Endothelial cell of umbilical vein (primary cell): ENCODE measurements at regions not wholly inside any gene's neighbourhood (a gene's known extent, or its start where the extent isn't known, plus 50 kb on each side); places are given as distances from the start of the nearest gene placed in this dataset.

Experiments used
- BruUV-seq: library from RNA; stranded (reverse); fragments of 400-500 nt; replicated peaks from 2 replicates; lab custom pipeline; 2021; lab: Mats Ljungman, UMichigan
- CTCF ChIA-PET: fragments of 300-600, 350-600 bp; sonication (Branson Sonifier 250); formaldehyde crosslinking; loops from one replicate; lab custom pipeline; 2021; ENCODE audit warnings: antibody characterized with exemption, inconsistent platforms; lab: Charles Lee
- POLR2A ChIA-PET: fragments of 300-600, 350-600 bp; sonication (Branson Sonifier 250); formaldehyde crosslinking; loops from one replicate; lab custom pipeline; 2021; ENCODE audit warnings: antibody characterized with exemption, inconsistent platforms; lab: Charles Lee
- DNase-seq: peaks from one replicate; pipeline ENCODE4 v3.0.0-alpha.2; 2011; ENCODE audit warnings: low read depth, low spot score
- FAIRE-seq: peaks from 2 replicates; lab custom pipeline; 2011; peaks lifted over from hg19 to GRCh38; lab: Jason Lieb, UNC
- H2AFZ ChIP-seq: 2 replicates; pipeline ENCODE4 v1.6.0; 2012; ENCODE audit warnings: low read depth, low read length, control low read depth, inconsistent platforms
- H3K27ac ChIP-seq: 2 replicates; pipeline ENCODE4 v1.5.1; 2011; ENCODE audit warnings: low read depth, mild to moderate bottlenecking, control low read depth, low read length, moderate library complexity; ENCODE audit not compliant: insufficient read depth
- H3K27me3 ChIP-seq, 2 experiments: 2 replicates each; pipeline versions ENCODE4 v1.6.0 to v1.6.1; 2011; ENCODE audit warnings: low read length in 2 of 2, mixed read lengths in 1 of 2; ENCODE audit not compliant: control insufficient read depth in 2 of 2, insufficient read depth in 2 of 2
- H3K36me3 ChIP-seq, 2 experiments: 2 replicates in 1 of 2; 3 replicates in 1 of 2; pipeline ENCODE4 v1.5.1; 2011; ENCODE audit warnings: low read length in 2 of 2, mild to moderate bottlenecking in 1 of 2, moderate library complexity in 1 of 2; ENCODE audit not compliant: control insufficient read depth in 2 of 2, insufficient read depth in 2 of 2; ENCODE audit errors: extremely low read depth in 1 of 2
- H3K4me1 ChIP-seq: 3 replicates; pipeline ENCODE4 v1.5.1; 2011; ENCODE audit warnings: mild to moderate bottlenecking, low read length; ENCODE audit not compliant: control insufficient read depth, insufficient read depth; ENCODE audit errors: extremely low read depth
- H3K4me2 ChIP-seq: 2 replicates; pipeline ENCODE4 v1.6.1; 2011; ENCODE audit warnings: low read length, control low read depth, mixed read lengths; ENCODE audit not compliant: insufficient read depth
- H3K4me3 ChIP-seq, 3 experiments: fragments of 200-600 bp in 1 of 3; sonication (generic), shearing (Covaris generic) in 1 of 3; replicated peaks in 1 of 3; 2 replicates each; pipeline ENCODE4 v1.5.1; 2011 to 2016; ENCODE audit warnings: control low read depth in 3 of 3, low read length in 3 of 3, mild to moderate bottlenecking in 2 of 3, inconsistent platforms in 1 of 3, low read depth in 1 of 3, moderate library complexity in 1 of 3; ENCODE audit not compliant: insufficient read depth in 1 of 3
- H3K79me2 ChIP-seq: 2 replicates; pipeline ENCODE4 v1.6.0; 2012; ENCODE audit warnings: low read length, inconsistent platforms; ENCODE audit not compliant: control insufficient read depth, insufficient read depth
- H3K9ac ChIP-seq: replicated peaks from 2 replicates; pipeline ENCODE3; 2011; ENCODE audit warnings: low read length, control low read depth; ENCODE audit not compliant: insufficient read depth; ENCODE audit errors: extremely low read depth
- H3K9me1 ChIP-seq: replicated peaks from 3 replicates; pipeline ENCODE4 v1.6.0; 2011; ENCODE audit warnings: mild to moderate bottlenecking, low read length; ENCODE audit not compliant: control insufficient read depth, insufficient read depth; ENCODE audit errors: extremely low read depth
- H3K9me3 ChIP-seq: replicated peaks from 2 replicates; pipeline ENCODE4 v1.5.1; 2012; ENCODE audit warnings: low read length, inconsistent platforms; ENCODE audit not compliant: control insufficient read depth, insufficient read depth
- H4K20me1 ChIP-seq: replicated peaks from 2 replicates; pipeline ENCODE3; 2011; ENCODE audit warnings: mild to moderate bottlenecking, low read length; ENCODE audit not compliant: control insufficient read depth, insufficient read depth; ENCODE audit errors: extremely low read depth
- EZH2 ChIP-seq: IDR thresholded peaks from 2 replicates; pipeline ENCODE4 v1.6.1; 2012; ENCODE audit warnings: borderline replicate concordance, low read depth, mild to moderate bottlenecking, moderate library complexity, low read length, inconsistent platforms; ENCODE audit not compliant: severe bottlenecking
- FOS ChIP-seq: IDR thresholded peaks from 2 replicates; pipeline ENCODE4 v1.6.1; 2011; ENCODE audit warnings: mild to moderate bottlenecking, low read length, moderate library complexity, borderline replicate concordance; ENCODE audit not compliant: insufficient read depth
- GATA2 ChIP-seq: IDR thresholded peaks from 2 replicates; pipeline ENCODE4 v1.7.0; 2011; ENCODE audit warnings: low read depth, mild to moderate bottlenecking, moderate library complexity, mixed read lengths, low read length; ENCODE audit not compliant: insufficient read length, insufficient read depth
- JUN ChIP-seq: IDR thresholded peaks from 2 replicates; pipeline ENCODE4 v1.6.1; 2011; ENCODE audit warnings: borderline replicate concordance, low read depth; ENCODE audit not compliant: insufficient read length, insufficient read depth
- MYC ChIP-seq: IDR thresholded peaks from one replicate; pipeline ENCODE4 v1.6.1; 2011; ENCODE audit warnings: mild to moderate bottlenecking, low read depth, low read length
- POLR2A ChIP-seq: IDR thresholded peaks from 2 replicates; pipeline ENCODE4 v1.6.1; 2012; ENCODE audit warnings: low read depth, mild to moderate bottlenecking, control low read depth, low read length
- POLR2AphosphoS5 ChIP-seq: IDR thresholded peaks from 2 replicates; pipeline ENCODE4 v1.6.1; 2012; ENCODE audit warnings: low read depth, mild to moderate bottlenecking, control low read depth, low read length, moderate library complexity; ENCODE audit not compliant: insufficient read depth
- dilution Hi-C: fragments of 300-500 bp; cut with MboI; formaldehyde crosslinking; loops from one replicate; pipeline ENCODE4 v1.15.0; 2019; ENCODE audit warnings: low sequenced_read_pairs; ENCODE audit not compliant: extremely low pct_ligation_motif_present
- intact Hi-C: fragments of 100-400 bp; cut with micrococcal nuclease; formaldehyde crosslinking; loops from one replicate; pipeline ENCODE4 v1.10.0; 2022
- TF ChIP-seq, protein P1 (sequence below), 2 donors: IDR thresholded peaks; 1 replicate in 1 of 2; 2 replicates in 1 of 2; pipeline ENCODE4 v1.5.1; 2011; ENCODE audit warnings: low read length in 2 of 2, mild to moderate bottlenecking in 2 of 2, moderate library complexity in 2 of 2, control low read depth in 1 of 2, inconsistent platforms in 1 of 2, low read depth in 1 of 2; ENCODE audit not compliant: insufficient read depth in 1 of 2; ENCODE audit errors: extremely low read depth in 1 of 2
- TF ChIP-seq, protein P2 (sequence below): IDR thresholded peaks from 2 replicates; pipeline ENCODE4 v1.6.1; 2011; ENCODE audit not compliant: insufficient read depth, insufficient read length

DNA sequence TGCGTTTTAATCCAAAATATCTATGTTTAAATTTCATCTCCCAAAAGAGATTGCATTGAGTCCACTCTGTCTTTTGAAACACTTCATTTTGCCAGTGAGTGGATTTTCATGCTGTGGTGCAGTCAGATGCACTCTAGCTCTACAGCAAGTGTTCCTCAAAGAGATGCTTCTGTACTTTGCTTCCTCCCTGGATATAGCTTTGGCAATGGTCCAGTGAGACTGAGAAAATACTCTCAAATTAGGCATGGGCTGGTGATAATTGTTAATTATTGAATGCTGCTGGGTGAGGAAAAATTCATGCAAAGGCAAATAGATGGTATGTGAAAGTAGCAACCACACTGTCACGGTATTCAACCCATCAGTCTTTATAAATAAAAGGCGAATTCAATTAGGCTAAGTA lies 396.9 kb downstream of the ADGRL2 start:
- DNase-seq: no peak
- no TSS peak for BruUV-seq
- H3K4me3 ChIP-seq: no peak overlapping the region
- H3K4me2 ChIP-seq: no peak overlapping the region
- no peaks in the 10 kb centered on the region for H3K79me2 ChIP-seq
- no peaks in the 10 kb centered on the region for H3K4me1 ChIP-seq
- CTCF ChIA-PET: no interaction called here
- POLR2A ChIA-PET: no interaction called here
- H3K27me3 ChIP-seq: no peaks in the 10 kb centered on the region
- H3K27ac ChIP-seq: no peak overlapping the region
- no peaks in the 10 kb centered on the region for H3K9me1 ChIP-seq
- dilution Hi-C loops: no loop called here
- H2AFZ ChIP-seq: no peak overlapping the region
- H3K36me3 ChIP-seq: no peaks in the 10 kb centered on the region
- no peak for FAIRE-seq
- no peak for TF ChIP-seq POLR2A
- no peak for TF ChIP-seq EZH2
- TF ChIP-seq, protein P1, sequence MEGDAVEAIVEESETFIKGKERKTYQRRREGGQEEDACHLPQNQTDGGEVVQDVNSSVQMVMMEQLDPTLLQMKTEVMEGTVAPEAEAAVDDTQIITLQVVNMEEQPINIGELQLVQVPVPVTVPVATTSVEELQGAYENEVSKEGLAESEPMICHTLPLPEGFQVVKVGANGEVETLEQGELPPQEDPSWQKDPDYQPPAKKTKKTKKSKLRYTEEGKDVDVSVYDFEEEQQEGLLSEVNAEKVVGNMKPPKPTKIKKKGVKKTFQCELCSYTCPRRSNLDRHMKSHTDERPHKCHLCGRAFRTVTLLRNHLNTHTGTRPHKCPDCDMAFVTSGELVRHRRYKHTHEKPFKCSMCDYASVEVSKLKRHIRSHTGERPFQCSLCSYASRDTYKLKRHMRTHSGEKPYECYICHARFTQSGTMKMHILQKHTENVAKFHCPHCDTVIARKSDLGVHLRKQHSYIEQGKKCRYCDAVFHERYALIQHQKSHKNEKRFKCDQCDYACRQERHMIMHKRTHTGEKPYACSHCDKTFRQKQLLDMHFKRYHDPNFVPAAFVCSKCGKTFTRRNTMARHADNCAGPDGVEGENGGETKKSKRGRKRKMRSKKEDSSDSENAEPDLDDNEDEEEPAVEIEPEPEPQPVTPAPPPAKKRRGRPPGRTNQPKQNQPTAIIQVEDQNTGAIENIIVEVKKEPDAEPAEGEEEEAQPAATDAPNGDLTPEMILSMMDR (IDR thresholded peaks at IDR 0.05; ENCODE audit: extremely low read depth in 1 of 2, insufficient read depth in 1 of 2, low read depth in 1 of 2, low read length in 2 of 2): no peak
- no peaks in the 10 kb centered on the region for H3K9me3 ChIP-seq
- no peaks in the 10 kb centered on the region for H4K20me1 ChIP-seq
- H3K9ac ChIP-seq: no peak overlapping the region
- intact Hi-C loops: no loop called here

DNA sequence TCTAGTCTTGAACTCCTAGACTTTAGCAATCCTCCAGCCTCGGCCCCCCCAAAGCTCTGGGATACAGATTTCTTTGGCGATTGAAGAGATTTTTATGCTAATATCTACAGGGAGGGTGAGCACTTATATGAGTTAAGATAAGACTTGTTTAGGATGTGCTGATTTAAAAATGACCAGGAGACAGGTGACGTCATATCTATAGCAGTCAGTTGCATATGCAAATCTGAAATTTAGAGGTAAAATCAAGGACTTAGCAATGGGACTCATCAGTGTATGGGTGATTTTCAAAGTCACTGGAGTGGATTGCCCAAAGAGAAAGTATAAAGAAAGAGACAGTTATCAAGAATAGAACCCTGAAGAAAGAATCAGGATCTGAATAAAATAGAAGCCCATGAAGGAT lies 394.5 kb downstream of the ADGRL2 start:
- Histone ChIP-seq H3K9me3 (no peaks in the 10 kb centered on the region), H3K27me3 (no peaks in the 10 kb centered on the region), H2AFZ (no peak overlapping the region), H3K4me3 (no peak overlapping the region), H3K27ac (no peak overlapping the region), H3K4me1 (no peaks in the 10 kb centered on the region), H3K79me2 (no peaks in the 10 kb centered on the region), H3K9me1 (no peaks in the 10 kb centered on the region), H4K20me1 (no peaks in the 10 kb centered on the region), H3K36me3 (no peaks in the 10 kb centered on the region), H3K9ac (no peak overlapping the region), H3K4me2 (no peak overlapping the region)
- dilution Hi-C loops (no loop called here), intact Hi-C loops (no loop called here)
- no peak for TF ChIP-seq FOS
- no peak for TF ChIP-seq GATA2
- TF ChIP-seq JUN: no peak
- TF ChIP-seq, protein P1 (IDR thresholded peaks at IDR 0.05; ENCODE audit: extremely low read depth in 1 of 2, insufficient read depth in 1 of 2, low read depth in 1 of 2, low read length in 2 of 2): no peak
- no peak for TF ChIP-seq POLR2AphosphoS5
- TF ChIP-seq POLR2A: no peak
- TF ChIP-seq MYC: no peak
- TF ChIP-seq, protein P2, sequence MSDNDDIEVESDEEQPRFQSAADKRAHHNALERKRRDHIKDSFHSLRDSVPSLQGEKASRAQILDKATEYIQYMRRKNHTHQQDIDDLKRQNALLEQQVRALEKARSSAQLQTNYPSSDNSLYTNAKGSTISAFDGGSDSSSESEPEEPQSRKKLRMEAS: no peak
- TF ChIP-seq EZH2: no peak
- FAIRE-seq (no peak), DNase-seq (no peak)
- ChIA-PET POLR2A (no interaction called here), CTCF (no interaction called here)
- no TSS peak for BruUV-seq
